ENCODE measurements at regions not wholly inside any gene's neighbourhood (a gene's known extent, or its start where the extent isn't known, plus 50 kb on each side); places are given as distances from the start of the nearest gene placed in this dataset.

DNA sequence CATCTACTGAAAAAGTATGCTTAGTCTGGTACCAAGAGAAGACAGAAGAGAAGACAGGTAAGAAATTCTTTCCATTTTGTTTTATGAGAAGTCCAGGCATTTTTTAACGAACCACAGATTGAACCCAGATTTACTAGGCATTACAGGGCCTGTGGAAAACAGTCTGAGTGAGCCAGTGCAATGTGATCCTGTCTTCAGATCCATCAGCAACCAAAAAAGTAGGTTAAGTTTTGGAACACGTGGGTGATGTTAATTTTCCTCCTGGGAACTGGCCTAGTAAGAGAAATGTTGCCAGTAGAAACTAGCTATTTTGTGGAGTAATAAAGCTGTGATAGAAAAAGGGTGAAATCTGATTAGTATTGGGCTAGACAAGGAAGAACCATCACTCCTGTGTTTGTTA is 440.9 kb upstream of the SEL1L start:
- no peaks in the 10 kb centered on the region for H3K4me1 Mint-ChIP-seq
- ATAC-seq (ENCODE audit: low read depth in 2 of 2) (no peak), DNase-seq (no peak)
- H3K4me3 Mint-ChIP-seq: no peak overlapping the region
- no peaks in the 10 kb centered on the region for H3K27me3 Mint-ChIP-seq
- H3K9me3 Mint-ChIP-seq: peaks cover 0 to 19% (median 4%) of the 10 kb centered on the region in 7 donors
- no peaks in the 10 kb centered on the region for H3K36me3 Mint-ChIP-seq
- H3K27ac Mint-ChIP-seq: no peak overlapping the region

GRCh38 chr14:81980601-81981306 is 447.1 kb upstream of the SEL1L start:
- H3K4me3 Mint-ChIP-seq: no peak overlapping the region
- H3K27ac Mint-ChIP-seq: no peak overlapping the region
- DNase-seq (no peak), ATAC-seq (ENCODE audit: low read depth in 2 of 2) (no peak)
- peaks cover 0 to 2% (median 0%) of the 10 kb centered on the region in 7 donors for H3K9me3 Mint-ChIP-seq
- no peaks in the 10 kb centered on the region for H3K4me1 Mint-ChIP-seq
- no peaks in the 10 kb centered on the region for H3K36me3 Mint-ChIP-seq
- no peaks in the 10 kb centered on the region for H3K27me3 Mint-ChIP-seq

DNA sequence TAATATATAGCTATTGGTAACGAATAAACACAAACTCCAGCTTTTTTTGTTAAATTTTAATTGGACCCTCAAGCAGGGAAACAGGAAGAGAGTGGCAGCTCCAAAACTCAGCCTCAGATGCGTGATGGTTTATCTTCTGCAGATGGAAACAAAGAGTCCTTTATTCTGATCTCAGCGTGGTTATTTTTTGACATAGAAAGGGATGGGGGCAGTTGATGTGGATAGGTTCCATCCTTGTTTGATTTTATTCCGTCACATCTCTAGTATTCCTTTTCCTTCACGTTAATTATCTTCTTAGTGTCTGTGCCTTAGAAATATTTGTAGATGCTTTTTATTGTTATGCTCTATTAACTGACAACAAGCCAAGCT is 447.6 kb upstream of the SEL1L start:
- Mint-ChIP-seq H3K4me1 (no peaks in the 10 kb centered on the region), H3K4me3 (no peak overlapping the region), H3K27me3 (no peaks in the 10 kb centered on the region), H3K9me3 (peaks cover 0 to 2% (median 0%) of the 10 kb centered on the region in 7 donors), H3K36me3 (no peaks in the 10 kb centered on the region), H3K27ac (no peak overlapping the region)
- ATAC-seq (ENCODE audit: low read depth in 2 of 2): no peak
- DNase-seq: no peak

GRCh38 chr14:81982046-81982445 is 448.4 kb upstream of the SEL1L start:
- no peaks in the 10 kb centered on the region for H3K27me3 Mint-ChIP-seq
- no peaks in the 10 kb centered on the region for H3K36me3 Mint-ChIP-seq
- H3K27ac Mint-ChIP-seq: no peak overlapping the region
- DNase-seq: no peak
- ATAC-seq (ENCODE audit: low read depth in 2 of 2): no peak
- H3K9me3 Mint-ChIP-seq: no peaks in the 10 kb centered on the region
- no peaks in the 10 kb centered on the region for H3K4me1 Mint-ChIP-seq
- no peak overlapping the region for H3K4me3 Mint-ChIP-seq

DNA sequence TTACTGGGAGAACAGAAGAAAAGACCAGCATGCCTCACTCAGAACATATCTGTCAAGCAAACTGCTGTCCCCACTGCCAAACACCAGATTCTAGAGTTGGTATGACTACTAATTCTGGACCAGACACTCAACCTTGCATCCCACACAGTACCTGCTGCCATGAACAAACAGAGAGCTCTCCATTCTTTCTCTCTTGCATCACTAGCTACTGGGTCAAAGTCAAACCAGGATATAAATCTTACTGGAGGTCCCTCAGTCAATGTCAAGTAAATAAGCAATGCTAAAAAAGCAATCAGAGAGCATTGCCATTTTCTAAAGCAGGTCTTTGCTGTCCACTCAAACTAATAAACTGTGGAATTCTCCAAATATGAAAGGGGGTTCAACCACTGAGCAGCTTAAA is 452.4 kb upstream of the SEL1L start:
- no peak for ATAC-seq (ENCODE audit: low read depth in 2 of 2)
- no peak for DNase-seq
- no peaks in the 10 kb centered on the region for H3K4me1 Mint-ChIP-seq
- H3K27me3 Mint-ChIP-seq: peaks cover 0 to 8% (median 6%) of the 10 kb centered on the region in 3 donors
- H3K9me3 Mint-ChIP-seq: no peaks in the 10 kb centered on the region
- H3K36me3 Mint-ChIP-seq: no peaks in the 10 kb centered on the region
- H3K27ac Mint-ChIP-seq: no peak overlapping the region
- H3K4me3 Mint-ChIP-seq: no peak overlapping the region

GRCh38 chr14:81989211-81989610 is 455.6 kb upstream of the SEL1L start:
- Mint-ChIP-seq H3K4me3 (no peak overlapping the region), H3K9me3 (no peaks in the 10 kb centered on the region), H3K27ac (peak overlapping the region in 1 of 6 donors; percentile 20), H3K36me3 (no peaks in the 10 kb centered on the region), H3K27me3 (peaks cover 0 to 8% (median 6%) of the 10 kb centered on the region in 3 donors), H3K4me1 (no peaks in the 10 kb centered on the region)
- ATAC-seq (ENCODE audit: low read depth in 2 of 2) (no peak), DNase-seq (no peak)

DNA sequence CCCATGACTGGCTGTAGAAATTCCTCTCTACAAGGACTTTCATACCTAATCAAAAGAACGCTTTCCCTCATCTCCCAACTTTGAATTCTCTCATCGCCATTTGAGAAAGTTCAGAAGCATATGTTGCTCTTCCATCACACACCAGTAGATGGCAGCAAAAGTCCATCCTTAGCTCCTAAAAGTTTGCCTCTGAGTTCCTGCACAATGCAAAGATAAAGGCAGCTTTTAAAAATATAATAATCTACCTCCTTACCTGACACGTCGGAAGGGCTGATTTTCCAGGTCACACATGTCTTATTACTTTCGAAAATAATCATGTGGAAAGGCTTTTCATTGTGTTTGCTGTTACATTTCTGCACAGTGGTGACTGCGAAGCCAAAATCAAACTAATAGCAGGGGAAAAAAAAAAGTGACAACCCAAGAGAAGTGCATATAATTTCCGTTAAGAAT is 456.7 kb upstream of the SEL1L start:
- DNase-seq (peak; percentile 3), ATAC-seq (ENCODE audit: low read depth in 2 of 2) (peak in 1 of 2 donors; percentile 30)
- H3K9me3 Mint-ChIP-seq: no peaks in the 10 kb centered on the region
- no peaks in the 10 kb centered on the region for H3K36me3 Mint-ChIP-seq
- no peak overlapping the region for H3K4me3 Mint-ChIP-seq
- H3K4me1 Mint-ChIP-seq: no peaks in the 10 kb centered on the region
- peaks cover 0 to 8% (median 6%) of the 10 kb centered on the region in 3 donors for H3K27me3 Mint-ChIP-seq
- no peak overlapping the region for H3K27ac Mint-ChIP-seq

- ATAC-seq (ENCODE audit: low read depth in 2 of 2): no peak
- H3K27ac Mint-ChIP-seq: no peak overlapping the region
- no peaks in the 10 kb centered on the region for H3K36me3 Mint-ChIP-seq
- peaks cover 0 to 8% (median 6%) of the 10 kb centered on the region in 3 donors for H3K27me3 Mint-ChIP-seq
- H3K4me1 Mint-ChIP-seq: no peaks in the 10 kb centered on the region
- no peaks in the 10 kb centered on the region for H3K9me3 Mint-ChIP-seq
- H3K4me3 Mint-ChIP-seq: no peak overlapping the region
- no peak for DNase-seq
These were observed 458.3 kb upstream of the SEL1L start for GRCh38 chr14:81991998-81992397.

DNA sequence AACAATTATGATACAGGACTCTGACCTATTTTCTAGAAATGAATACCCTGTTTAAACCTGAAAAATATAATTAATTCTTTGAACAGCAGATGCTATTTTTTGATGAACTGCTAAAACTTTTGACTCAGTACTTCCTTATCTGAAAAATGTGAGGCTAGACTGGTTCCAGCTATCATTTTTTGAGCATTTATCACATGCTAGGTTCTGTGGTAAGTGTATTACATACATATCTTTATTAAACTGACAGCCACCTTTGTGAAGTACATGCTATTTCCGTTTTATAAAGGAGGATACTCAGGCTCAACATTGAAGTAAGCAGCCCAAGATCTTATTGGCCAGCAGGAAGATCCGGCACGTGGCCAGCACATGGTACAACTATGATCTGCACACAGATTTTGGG is 459.8 kb upstream of the SEL1L start:
- H3K27me3 Mint-ChIP-seq: peaks cover 0 to 4% (median 3%) of the 10 kb centered on the region in 3 donors
- H3K9me3 Mint-ChIP-seq: no peaks in the 10 kb centered on the region
- H3K4me1 Mint-ChIP-seq: no peaks in the 10 kb centered on the region
- ATAC-seq (ENCODE audit: low read depth in 2 of 2): no peak
- H3K27ac Mint-ChIP-seq: no peak overlapping the region
- H3K4me3 Mint-ChIP-seq: no peak overlapping the region
- no peak for DNase-seq
- H3K36me3 Mint-ChIP-seq: no peaks in the 10 kb centered on the region

DNA sequence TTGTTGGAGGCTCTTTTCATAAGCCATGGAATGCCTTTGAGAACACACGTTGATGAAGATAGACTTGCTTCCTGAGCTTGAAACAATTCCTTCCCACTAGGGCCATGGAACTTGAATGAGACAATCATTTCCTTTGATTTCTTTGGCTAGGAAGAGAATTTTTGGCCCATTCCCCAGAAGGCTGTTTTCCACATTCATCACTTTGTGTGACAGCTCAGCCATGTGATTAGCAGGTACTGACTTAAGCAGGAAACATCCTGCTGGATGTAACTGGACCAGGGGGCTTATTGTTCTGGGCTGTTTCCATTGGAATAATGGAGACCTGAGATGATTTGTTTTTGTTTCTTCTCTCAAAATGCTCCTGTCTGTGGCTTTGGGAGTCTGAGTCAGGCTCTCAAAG is 469.8 kb upstream of the SEL1L start:
- Mint-ChIP-seq H3K36me3 (no peaks in the 10 kb centered on the region), H3K9me3 (peaks cover 0 to 5% (median 2%) of the 10 kb centered on the region in 7 donors), H3K27me3 (no peaks in the 10 kb centered on the region), H3K4me3 (no peak overlapping the region), H3K27ac (no peak overlapping the region), H3K4me1 (no peaks in the 10 kb centered on the region)
- ATAC-seq (ENCODE audit: low read depth in 2 of 2): no peak
- no peak for DNase-seq

DNA sequence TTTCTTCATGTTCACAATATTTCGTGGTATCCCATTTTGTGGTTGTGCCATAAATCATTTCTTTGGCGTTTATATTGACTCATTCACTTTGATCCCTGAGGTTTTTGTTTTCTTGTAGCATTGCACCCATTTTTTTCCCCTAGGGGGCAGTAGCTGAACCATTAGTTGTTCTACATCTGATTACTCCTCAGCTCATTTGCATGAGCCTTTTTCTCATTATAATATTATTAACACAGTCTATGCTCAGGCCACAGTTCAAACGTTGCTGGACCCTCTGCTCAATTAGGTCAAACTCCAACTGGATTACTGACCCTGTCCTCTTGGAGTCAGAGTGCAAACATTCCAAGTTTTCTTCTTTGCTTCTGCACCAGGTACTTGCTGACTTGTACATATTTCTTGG is 475.4 kb upstream of the SEL1L start:
- peaks cover 0 to 20% (median 9%) of the 10 kb centered on the region in 7 donors for H3K9me3 Mint-ChIP-seq
- no peak for DNase-seq
- no peak for ATAC-seq (ENCODE audit: low read depth in 2 of 2)
- no peaks in the 10 kb centered on the region for H3K4me1 Mint-ChIP-seq
- H3K27me3 Mint-ChIP-seq: no peaks in the 10 kb centered on the region
- H3K36me3 Mint-ChIP-seq: no peaks in the 10 kb centered on the region
- H3K4me3 Mint-ChIP-seq: no peak overlapping the region
- no peak overlapping the region for H3K27ac Mint-ChIP-seq

- Mint-ChIP-seq H3K36me3 (no peaks in the 10 kb centered on the region), H3K27ac (peak overlapping the region in 1 of 6 donors; percentile 94), H3K4me3 (no peak overlapping the region), H3K4me1 (no peaks in the 10 kb centered on the region), H3K9me3 (peaks cover 0 to 22% (median 11%) of the 10 kb centered on the region in 7 donors), H3K27me3 (no peaks in the 10 kb centered on the region)
- ATAC-seq (ENCODE audit: low read depth in 2 of 2) (no peak), DNase-seq (no peak)
These were observed 476.3 kb upstream of the SEL1L start for GRCh38 chr14:82009993-82010392.

DNA sequence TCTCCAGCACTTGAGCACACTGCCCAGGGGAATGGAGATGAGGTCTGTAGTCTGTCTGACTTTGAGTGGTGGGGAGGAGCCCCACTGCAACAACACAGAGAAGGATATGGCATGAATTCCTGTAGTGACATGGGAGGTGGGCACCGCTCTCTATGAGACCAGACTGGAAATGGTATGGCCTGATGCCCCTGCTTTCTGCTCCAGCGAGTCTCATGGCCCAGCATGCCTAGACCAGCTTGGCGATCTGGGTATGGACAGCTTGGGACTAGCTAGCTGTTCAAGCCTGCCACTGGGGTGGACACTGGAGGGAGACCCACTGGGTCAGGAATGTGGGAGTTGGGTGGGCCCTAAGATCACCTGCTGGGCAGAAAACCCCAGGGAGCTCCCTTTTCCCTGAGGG is 477.8 kb upstream of the SEL1L start:
- Mint-ChIP-seq H3K27me3 (no peaks in the 10 kb centered on the region), H3K9me3 (peaks cover 0 to 28% (median 11%) of the 10 kb centered on the region in 7 donors), H3K27ac (no peak overlapping the region), H3K4me3 (no peak overlapping the region), H3K4me1 (no peaks in the 10 kb centered on the region), H3K36me3 (no peaks in the 10 kb centered on the region)
- no peak for ATAC-seq (ENCODE audit: low read depth in 2 of 2)
- no peak for DNase-seq

- Mint-ChIP-seq H3K27ac (no peak overlapping the region), H3K4me3 (no peak overlapping the region), H3K9me3 (peaks cover 8 to 43% (median 22%) of the 10 kb centered on the region in 7 donors), H3K36me3 (no peaks in the 10 kb centered on the region), H3K4me1 (no peaks in the 10 kb centered on the region), H3K27me3 (no peaks in the 10 kb centered on the region)
- DNase-seq: no peak
- no peak for ATAC-seq (ENCODE audit: low read depth in 2 of 2)
These were observed 495.4 kb upstream of the SEL1L start for GRCh38 chr14:82029038-82029437.

GRCh38 chr14:82035397-82035796 is 501.7 kb upstream of the SEL1L start:
- no peaks in the 10 kb centered on the region for H3K4me1 Mint-ChIP-seq
- H3K9me3 Mint-ChIP-seq: peaks cover 0 to 5% (median 0%) of the 10 kb centered on the region in 7 donors
- ATAC-seq (ENCODE audit: low read depth in 2 of 2): no peak
- H3K36me3 Mint-ChIP-seq: no peaks in the 10 kb centered on the region
- H3K4me3 Mint-ChIP-seq: no peak overlapping the region
- H3K27me3 Mint-ChIP-seq: no peaks in the 10 kb centered on the region
- DNase-seq: no peak
- H3K27ac Mint-ChIP-seq: no peak overlapping the region
